ENCODE measurements at regions not wholly inside any gene's neighbourhood (a gene's known extent, or its start where the extent isn't known, plus 50 kb on each side); places are given as distances from the start of the nearest gene placed in this dataset.

DNA sequence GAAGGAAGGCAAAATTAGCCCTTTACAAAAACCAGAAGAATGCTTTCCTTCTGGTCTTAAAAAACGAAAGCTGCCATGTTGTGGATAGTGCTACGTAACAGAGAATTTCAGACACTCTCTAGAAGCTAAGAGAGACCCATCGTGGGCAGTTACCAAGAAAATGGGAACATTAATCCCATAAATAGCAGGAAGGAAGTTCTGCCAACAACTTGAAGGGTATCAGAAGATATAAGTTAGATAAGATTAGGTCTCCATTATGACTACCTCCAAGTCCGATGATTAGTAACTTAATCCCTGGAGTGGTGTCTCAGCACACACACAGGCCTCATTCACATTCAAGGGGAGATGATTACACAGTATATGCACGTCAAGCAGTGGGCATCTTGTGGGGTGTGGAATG is 115.7 kb upstream of the TRPC4 start:
- no peak for TF ChIP-seq SUZ12 (IDR thresholded peaks at IDR 0.05; ENCODE audit: extremely low read depth, insufficient read depth, insufficient read length)
- no peak for TF ChIP-seq ZNF274 (IDR thresholded peaks at IDR 0.05; ENCODE audit: low read depth, low read length)
